ENCODE measurements at regions not wholly inside any gene's neighbourhood (a gene's known extent, or its start where the extent isn't known, plus 50 kb on each side); places are given as distances from the start of the nearest gene placed in this dataset.

- H3K9me3 Mint-ChIP-seq: peaks cover 2 to 14% (median 4%) of the 10 kb centered on the region in 7 donors
- no peaks in the 10 kb centered on the region for H3K36me3 Mint-ChIP-seq
- H3K4me1 Mint-ChIP-seq: no peaks in the 10 kb centered on the region
- no peak overlapping the region for H3K27ac Mint-ChIP-seq
- Histone ChIP-seq H3K9me3 (ENCODE audit: control insufficient read depth in 2 of 2, low read length in 2 of 2) (peaks cover 0 to 3% of the 10 kb centered on the region in 2 experiments), H3K27me3 (ENCODE audit: control insufficient read depth, insufficient read depth, low read length) (no peaks in the 10 kb centered on the region), H3K4me1 (ENCODE audit: control insufficient read depth, insufficient read depth, low read length, poor library complexity, severe bottlenecking) (no peaks in the 10 kb centered on the region), H3K36me3 (ENCODE audit: control insufficient read depth, insufficient read depth, low read length) (no peaks in the 10 kb centered on the region), H3K4me3 (ENCODE audit: low read depth, low read length) (no peak overlapping the region), H3K27ac (ENCODE audit: insufficient read depth, low read length, poor library complexity, severe bottlenecking) (no peak overlapping the region)
- DNase-seq (no peak), ATAC-seq (ENCODE audit: low read depth in 2 of 2) (no peak)
- no peak overlapping the region for H3K4me3 Mint-ChIP-seq
- no peaks in the 10 kb centered on the region for H3K27me3 Mint-ChIP-seq
Observed at GRCh38 chr3:25142609-25143355, 285.3 kb upstream of the RARB start.

- no peak overlapping the region for H3K4me3 Mint-ChIP-seq
- ATAC-seq (ENCODE audit: low read depth in 2 of 2) (no peak), DNase-seq (no peak)
- no peaks in the 10 kb centered on the region for H3K27me3 Mint-ChIP-seq
- peaks cover 2 to 21% (median 5%) of the 10 kb centered on the region in 7 donors for H3K9me3 Mint-ChIP-seq
- H3K4me3 ChIP-seq (ENCODE audit: low read depth, low read length): no peak overlapping the region
- no peaks in the 10 kb centered on the region for H3K4me1 Mint-ChIP-seq
- H3K27me3 ChIP-seq (ENCODE audit: control insufficient read depth, insufficient read depth, low read length): no peaks in the 10 kb centered on the region
- H3K36me3 ChIP-seq (ENCODE audit: control insufficient read depth, insufficient read depth, low read length): no peaks in the 10 kb centered on the region
- no peak overlapping the region for H3K27ac Mint-ChIP-seq
- H3K36me3 Mint-ChIP-seq: no peaks in the 10 kb centered on the region
- H3K27ac ChIP-seq (ENCODE audit: insufficient read depth, low read length, poor library complexity, severe bottlenecking): no peak overlapping the region
- peaks cover 0 to 3% of the 10 kb centered on the region in 2 experiments for H3K9me3 ChIP-seq (ENCODE audit: control insufficient read depth in 2 of 2, low read length in 2 of 2)
- no peaks in the 10 kb centered on the region for H3K4me1 ChIP-seq (ENCODE audit: control insufficient read depth, insufficient read depth, low read length, poor library complexity, severe bottlenecking)
Observed at GRCh38 chr3:25143356-25144025, 284.6 kb upstream of the RARB start.

- Mint-ChIP-seq H3K27me3 (no peaks in the 10 kb centered on the region), H3K4me3 (peak overlapping the region in 1 of 4 donors; percentile 54), H3K4me1 (no peaks in the 10 kb centered on the region), H3K27ac (no peak overlapping the region), H3K9me3 (peaks cover 2 to 21% (median 5%) of the 10 kb centered on the region in 7 donors), H3K36me3 (no peaks in the 10 kb centered on the region)
- ATAC-seq (ENCODE audit: low read depth in 2 of 2): no peak
- H3K4me1 ChIP-seq (ENCODE audit: control insufficient read depth, insufficient read depth, low read length, poor library complexity, severe bottlenecking): no peaks in the 10 kb centered on the region
- no peaks in the 10 kb centered on the region for H3K27me3 ChIP-seq (ENCODE audit: control insufficient read depth, insufficient read depth, low read length)
- no peaks in the 10 kb centered on the region for H3K36me3 ChIP-seq (ENCODE audit: control insufficient read depth, insufficient read depth, low read length)
- no peak overlapping the region for H3K27ac ChIP-seq (ENCODE audit: insufficient read depth, low read length, poor library complexity, severe bottlenecking)
- H3K4me3 ChIP-seq (ENCODE audit: low read depth, low read length): no peak overlapping the region
- H3K9me3 ChIP-seq (ENCODE audit: control insufficient read depth in 2 of 2, low read length in 2 of 2): peaks cover 0 to 3% of the 10 kb centered on the region in 2 experiments
- no peak for DNase-seq
Observed at GRCh38 chr3:25144430-25144829, 283.6 kb upstream of the RARB start.

GRCh38 chr3:25145176-25145575 lies 282.9 kb upstream of the RARB start:
- Histone ChIP-seq H3K9me3 (ENCODE audit: control insufficient read depth in 2 of 2, low read length in 2 of 2) (peaks cover 0 to 3% of the 10 kb centered on the region in 2 experiments), H3K27me3 (ENCODE audit: control insufficient read depth, insufficient read depth, low read length) (no peaks in the 10 kb centered on the region), H3K36me3 (ENCODE audit: control insufficient read depth, insufficient read depth, low read length) (no peaks in the 10 kb centered on the region), H3K27ac (ENCODE audit: insufficient read depth, low read length, poor library complexity, severe bottlenecking) (no peak overlapping the region), H3K4me3 (ENCODE audit: low read depth, low read length) (no peak overlapping the region), H3K4me1 (ENCODE audit: control insufficient read depth, insufficient read depth, low read length, poor library complexity, severe bottlenecking) (no peaks in the 10 kb centered on the region)
- H3K9me3 Mint-ChIP-seq: peaks cover 2 to 19% (median 5%) of the 10 kb centered on the region in 7 donors
- no peaks in the 10 kb centered on the region for H3K27me3 Mint-ChIP-seq
- ATAC-seq (ENCODE audit: low read depth in 2 of 2) (no peak), DNase-seq (no peak)
- no peak overlapping the region for H3K27ac Mint-ChIP-seq
- H3K4me3 Mint-ChIP-seq: no peak overlapping the region
- no peaks in the 10 kb centered on the region for H3K4me1 Mint-ChIP-seq
- H3K36me3 Mint-ChIP-seq: no peaks in the 10 kb centered on the region

- H3K4me1 Mint-ChIP-seq: no peaks in the 10 kb centered on the region
- Histone ChIP-seq H3K4me1 (ENCODE audit: control insufficient read depth, insufficient read depth, low read length, poor library complexity, severe bottlenecking) (no peaks in the 10 kb centered on the region), H3K9me3 (ENCODE audit: control insufficient read depth in 2 of 2, low read length in 2 of 2) (no peaks in the 10 kb centered on the region), H3K27me3 (ENCODE audit: control insufficient read depth, insufficient read depth, low read length) (no peaks in the 10 kb centered on the region), H3K27ac (ENCODE audit: insufficient read depth, low read length, poor library complexity, severe bottlenecking) (no peak overlapping the region), H3K4me3 (ENCODE audit: low read depth, low read length) (no peak overlapping the region), H3K36me3 (ENCODE audit: control insufficient read depth, insufficient read depth, low read length) (no peaks in the 10 kb centered on the region)
- peaks cover 2 to 17% (median 5%) of the 10 kb centered on the region in 7 donors for H3K9me3 Mint-ChIP-seq
- H3K27ac Mint-ChIP-seq: no peak overlapping the region
- no peaks in the 10 kb centered on the region for H3K27me3 Mint-ChIP-seq
- no peak for DNase-seq
- H3K36me3 Mint-ChIP-seq: no peaks in the 10 kb centered on the region
- no peak for ATAC-seq (ENCODE audit: low read depth in 2 of 2)
- H3K4me3 Mint-ChIP-seq: no peak overlapping the region
Observed at GRCh38 chr3:25150199-25150598, 277.9 kb upstream of the RARB start.

- no peaks in the 10 kb centered on the region for H3K36me3 ChIP-seq (ENCODE audit: control insufficient read depth, insufficient read depth, low read length)
- H3K4me1 ChIP-seq (ENCODE audit: control insufficient read depth, insufficient read depth, low read length, poor library complexity, severe bottlenecking): no peaks in the 10 kb centered on the region
- ATAC-seq (ENCODE audit: low read depth in 2 of 2) (no peak), DNase-seq (no peak)
- no peaks in the 10 kb centered on the region for H3K27me3 ChIP-seq (ENCODE audit: control insufficient read depth, insufficient read depth, low read length)
- H3K9me3 ChIP-seq (ENCODE audit: control insufficient read depth in 2 of 2, low read length in 2 of 2): no peaks in the 10 kb centered on the region
- Mint-ChIP-seq H3K27me3 (no peaks in the 10 kb centered on the region), H3K4me1 (no peaks in the 10 kb centered on the region), H3K36me3 (no peaks in the 10 kb centered on the region), H3K4me3 (no peak overlapping the region), H3K27ac (no peak overlapping the region), H3K9me3 (peaks cover 0 to 17% (median 5%) of the 10 kb centered on the region in 7 donors)
- no peak overlapping the region for H3K4me3 ChIP-seq (ENCODE audit: low read depth, low read length)
- H3K27ac ChIP-seq (ENCODE audit: insufficient read depth, low read length, poor library complexity, severe bottlenecking): no peak overlapping the region
Observed at GRCh38 chr3:25151281-25151902, 276.7 kb upstream of the RARB start.

- ATAC-seq (ENCODE audit: low read depth in 2 of 2) (no peak), DNase-seq (no peak)
- peaks cover 0 to 17% (median 4%) of the 10 kb centered on the region in 7 donors for H3K9me3 Mint-ChIP-seq
- Histone ChIP-seq H3K4me1 (ENCODE audit: control insufficient read depth, insufficient read depth, low read length, poor library complexity, severe bottlenecking) (no peaks in the 10 kb centered on the region), H3K4me3 (ENCODE audit: low read depth, low read length) (no peak overlapping the region), H3K36me3 (ENCODE audit: control insufficient read depth, insufficient read depth, low read length) (no peaks in the 10 kb centered on the region), H3K9me3 (ENCODE audit: control insufficient read depth in 2 of 2, low read length in 2 of 2) (no peaks in the 10 kb centered on the region), H3K27me3 (ENCODE audit: control insufficient read depth, insufficient read depth, low read length) (no peaks in the 10 kb centered on the region), H3K27ac (ENCODE audit: insufficient read depth, low read length, poor library complexity, severe bottlenecking) (no peak overlapping the region)
- no peaks in the 10 kb centered on the region for H3K27me3 Mint-ChIP-seq
- H3K27ac Mint-ChIP-seq: no peak overlapping the region
- H3K4me3 Mint-ChIP-seq: no peak overlapping the region
- H3K4me1 Mint-ChIP-seq: no peaks in the 10 kb centered on the region
- H3K36me3 Mint-ChIP-seq: no peaks in the 10 kb centered on the region
Observed at GRCh38 chr3:25151903-25152295, 276.2 kb upstream of the RARB start.

Data from CD4-positive, CD25-positive, alpha-beta regulatory T cell (primary cell).